Left lung (tissue), 4 donors: ENCODE measurements at regions not wholly inside any gene's neighbourhood (a gene's known extent, or its start where the extent isn't known, plus 50 kb on each side); places are given as distances from the start of the nearest gene placed in this dataset.

Experiments used
- ATAC-seq: fragments of 200-7000 bp; cut with Tn5 transposase; one replicate; pipeline ENCODE4 v1.9.1; 2020; ENCODE audit warnings: moderate library complexity
- DNase-seq, 4 donors: peaks; one replicate each; pipeline ENCODE4 v3.0.0-alpha.2; 2013 to 2020
- H3K27ac ChIP-seq, 2 donors: fragments of 200-600 bp; sonication (generic) in 1 of 2; one replicate each; pipeline versions ENCODE4 v1.5.0 to v1.8.0; 2020 to 2021
- H3K27me3 ChIP-seq, 2 donors: fragments of 200-600 bp; sonication (generic) in 1 of 2; one replicate each; pipeline versions ENCODE4 v1.5.0 to v1.8.0; 2020 to 2021
- H3K36me3 ChIP-seq, 2 donors: fragments of 200-600 bp; sonication (generic) in 1 of 2; one replicate each; pipeline versions ENCODE4 v1.5.0 to v1.8.0; 2020 to 2021
- H3K4me1 ChIP-seq, 2 donors: fragments of 200-600 bp; one replicate each; pipeline ENCODE4 v1.8.0; 2021
- H3K4me3 ChIP-seq, 2 donors: fragments of 200-600 bp; sonication (generic) in 1 of 2; one replicate each; pipeline versions ENCODE4 v1.5.0 to v1.8.0; 2020 to 2021; ENCODE audit warnings: mild to moderate bottlenecking in 1 of 2
- H3K9me3 ChIP-seq, 2 donors: fragments of 200-600 bp; sonication (generic) in 1 of 2; one replicate each; pipeline versions ENCODE4 v1.5.0 to v1.8.0; 2020 to 2021
- CTCF ChIP-seq, 2 donors: fragments of 200-600 bp; sonication (generic) in 1 of 2; IDR thresholded peaks; one replicate each; pipeline versions ENCODE4 v1.5.0 to v1.8.0; 2021; ENCODE audit warnings: antibody characterized with exemption in 2 of 2
- intact Hi-C, 2 donors: fragments of 100-400 bp; cut with DNase I; formaldehyde crosslinking; loops; one replicate each; pipeline versions ENCODE4 v1.11.2 to v1.14.2; 2022
- donor health status: DM: no; HTN: yes; CAD: no.
- donor health status: DM: no; HTN: no; CAD: no.

DNA sequence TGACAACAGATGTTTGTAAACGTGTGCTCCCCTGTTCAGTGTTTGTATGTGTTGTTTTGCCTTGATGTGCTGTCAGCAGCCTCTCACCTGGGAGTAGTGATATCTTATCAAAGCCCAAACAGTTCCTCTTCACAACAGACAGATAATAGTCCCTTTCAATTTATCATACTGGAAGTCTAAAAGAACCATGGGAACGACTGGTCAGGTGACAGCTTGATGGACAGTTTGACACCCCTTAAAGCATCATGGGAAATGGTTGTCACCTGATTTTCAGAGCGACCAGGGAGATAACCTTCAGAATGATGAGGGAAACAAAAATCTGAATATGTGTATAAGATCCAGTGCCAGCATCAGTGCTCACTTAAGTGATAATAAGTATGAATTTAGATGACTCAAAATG lies 146.3 kb upstream of the SOX2 start:
- Histone ChIP-seq H3K4me1 (no peaks in the 10 kb centered on the region), H3K9me3 (no peaks in the 10 kb centered on the region), H3K27me3 (no peaks in the 10 kb centered on the region), H3K36me3 (no peaks in the 10 kb centered on the region), H3K27ac (no peak overlapping the region), H3K4me3 (no peak overlapping the region)
- ATAC-seq (no peak), DNase-seq (no peak)
- no peak for TF ChIP-seq CTCF (IDR thresholded peaks at IDR 0.05)
- intact Hi-C loops: no loop called here

GRCh38 chr3:181564222-181564621 lies 147.5 kb upstream of the SOX2 start:
- H3K27me3 ChIP-seq: no peaks in the 10 kb centered on the region
- H3K4me1 ChIP-seq: no peaks in the 10 kb centered on the region
- no peak overlapping the region for H3K4me3 ChIP-seq
- no peak for ATAC-seq
- no peak overlapping the region for H3K27ac ChIP-seq
- intact Hi-C loops: no loop called here
- H3K36me3 ChIP-seq: no peaks in the 10 kb centered on the region
- H3K9me3 ChIP-seq: no peaks in the 10 kb centered on the region
- no peak for DNase-seq
- TF ChIP-seq CTCF (IDR thresholded peaks at IDR 0.05): no peak

DNA sequence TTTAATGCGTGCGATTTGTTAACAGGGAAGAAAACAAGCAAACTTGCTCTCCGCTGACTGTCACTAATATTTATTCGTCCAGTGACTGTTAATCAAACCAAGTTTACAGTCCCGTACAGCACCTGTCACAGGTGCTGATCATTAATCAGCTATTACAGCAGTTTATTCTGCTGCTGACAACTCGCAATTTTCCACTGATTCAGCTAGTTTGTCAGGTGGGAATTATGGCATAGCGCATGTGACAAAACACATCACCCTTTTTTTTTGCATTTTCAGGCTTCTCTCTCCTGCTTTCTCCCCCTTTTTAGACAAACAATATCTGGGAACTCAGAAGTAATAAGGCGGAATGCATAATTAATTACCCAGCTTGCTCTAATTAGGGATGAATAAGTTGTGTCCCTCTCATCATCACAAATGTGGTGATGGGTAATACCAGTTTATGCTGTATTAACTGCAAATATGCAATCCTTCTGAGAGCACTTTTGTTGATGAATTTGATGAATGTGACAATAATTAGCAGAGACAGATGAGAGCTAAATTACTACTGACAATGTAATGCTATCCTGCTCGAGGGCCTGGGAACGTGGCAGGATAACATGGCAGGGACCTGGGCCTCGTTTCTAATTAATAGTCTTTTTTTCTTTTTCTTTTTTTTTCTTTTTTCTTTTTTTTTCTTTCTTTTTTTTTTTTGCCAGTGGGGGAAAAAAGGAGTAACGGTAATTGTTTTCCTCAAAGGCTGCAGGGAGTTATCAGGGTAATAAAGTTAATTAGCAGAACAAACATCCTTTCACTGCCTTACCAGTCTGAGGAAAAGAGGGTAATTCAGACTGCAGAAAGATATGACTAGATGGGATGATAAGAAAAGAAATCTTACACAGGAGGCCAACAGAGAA lies 150.3 kb upstream of the SOX2 start:
- ATAC-seq (no peak), DNase-seq (no peak)
- intact Hi-C loops: no loop called here
- no peaks in the 10 kb centered on the region for H3K9me3 ChIP-seq
- TF ChIP-seq CTCF (IDR thresholded peaks at IDR 0.05): no peak
- H3K27ac ChIP-seq: no peak overlapping the region
- H3K36me3 ChIP-seq: no peaks in the 10 kb centered on the region
- no peaks in the 10 kb centered on the region for H3K4me1 ChIP-seq
- no peak overlapping the region for H3K4me3 ChIP-seq
- H3K27me3 ChIP-seq: no peaks in the 10 kb centered on the region

DNA sequence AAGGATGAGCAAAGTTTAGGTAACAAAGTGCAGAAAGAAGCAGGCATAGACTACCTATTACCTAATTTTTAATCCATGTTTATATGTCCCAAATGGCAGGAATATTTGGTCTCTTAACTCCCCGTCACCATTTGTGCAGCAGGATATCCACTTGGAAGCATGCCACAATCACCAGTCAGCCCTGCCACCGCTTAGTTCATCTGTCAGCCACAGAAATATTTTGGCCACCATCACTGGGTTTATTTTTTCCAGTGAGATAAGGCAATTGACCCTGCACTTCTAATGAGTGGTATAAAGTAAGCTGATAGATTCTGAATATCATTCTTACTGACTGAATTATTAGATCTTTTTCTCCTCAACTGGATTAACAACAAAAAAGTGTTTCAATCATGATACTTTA lies 152.9 kb upstream of the SOX2 start:
- intact Hi-C loops: no loop called here
- Histone ChIP-seq H3K4me1 (no peaks in the 10 kb centered on the region), H3K36me3 (no peaks in the 10 kb centered on the region), H3K9me3 (no peaks in the 10 kb centered on the region), H3K27ac (no peak overlapping the region), H3K27me3 (no peaks in the 10 kb centered on the region), H3K4me3 (no peak overlapping the region)
- DNase-seq (no peak), ATAC-seq (no peak)
- TF ChIP-seq CTCF (IDR thresholded peaks at IDR 0.05): no peak

GRCh38 chr3:181555681-181556080 lies 156.0 kb upstream of the SOX2 start:
- Histone ChIP-seq H3K4me3 (no peak overlapping the region), H3K4me1 (no peaks in the 10 kb centered on the region), H3K36me3 (no peaks in the 10 kb centered on the region), H3K27ac (no peak overlapping the region), H3K9me3 (no peaks in the 10 kb centered on the region), H3K27me3 (no peaks in the 10 kb centered on the region)
- intact Hi-C loops: no loop called here
- TF ChIP-seq CTCF (IDR thresholded peaks at IDR 0.05): no peak
- ATAC-seq: no peak
- no peak for DNase-seq
